SH-SY5Y (cell line): ENCODE measurements at regions not wholly inside any gene's neighbourhood (a gene's known extent, or its start where the extent isn't known, plus 50 kb on each side); places are given as distances from the start of the nearest gene placed in this dataset.

ENCODE experiments used
- GATA2 ChIP-seq: IDR thresholded peaks from 2 replicates; pipeline ENCODE4 v1.6.1; 2011; ENCODE audit warnings: mild to moderate bottlenecking, low read depth, low read length
- GATA3 ChIP-seq: IDR thresholded peaks from 2 replicates; pipeline ENCODE4 v1.6.1; 2011; ENCODE audit warnings: low read depth, mild to moderate bottlenecking, low read length, moderate library complexity

DNA sequence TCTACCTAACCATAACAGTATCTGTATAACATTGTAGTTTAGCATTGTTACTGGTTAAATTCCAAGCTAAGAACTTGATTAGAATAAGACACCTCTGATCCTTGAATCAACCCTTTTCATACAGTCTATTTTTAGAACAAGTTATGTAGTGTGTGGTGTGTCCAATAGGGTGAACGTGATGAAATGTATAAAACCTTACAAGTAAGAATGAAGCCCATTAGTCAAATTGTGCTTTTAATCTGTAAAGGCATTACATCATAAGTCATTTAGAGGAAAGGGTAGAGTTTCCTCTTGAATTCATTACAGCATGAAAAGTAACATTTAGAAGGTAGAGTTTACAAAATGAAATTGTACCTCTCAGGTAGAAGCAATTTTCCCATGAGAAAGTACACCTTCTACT lies 479.2 kb downstream of the LTN1 start:
- no peak for TF ChIP-seq GATA2
- TF ChIP-seq GATA3, result no peak
